Gastrocnemius medialis (tissue), 4 donors: ENCODE measurements at regions not wholly inside any gene's neighbourhood (a gene's known extent, or its start where the extent isn't known, plus 50 kb on each side); places are given as distances from the start of the nearest gene placed in this dataset.

Experiments
- ATAC-seq, 2 donors: fragments of 150-250 bp; one replicate each; pipeline ENCODE4 v1.9.1; 2016
- DNase-seq, 2 donors: peaks; one replicate each; pipeline ENCODE4 v3.0.0-alpha.2; 2019
- H3K27ac ChIP-seq, 4 donors: fragments of 200-600 bp; sonication (generic); 1 replicate in 1 of 4; 2 replicates in 3 of 4; pipeline ENCODE4 v1.5.1; 2016 to 2018; ENCODE audit warnings: mild to moderate bottlenecking in 2 of 4, moderate library complexity in 1 of 4
- H3K27me3 ChIP-seq, 3 donors: fragments of 200-600 bp; sonication (generic) in 2 of 3; 1 replicate in 1 of 3; 2 replicates in 2 of 3; pipeline versions ENCODE4 v1.5.1 to v1.6.0; 2016 to 2019; ENCODE audit warnings: mild to moderate bottlenecking in 1 of 3, moderate library complexity in 1 of 3
- H3K36me3 ChIP-seq, 2 donors: fragments of 200-600 bp; sonication (generic) in 1 of 2; one replicate each; pipeline ENCODE4 v1.5.1; 2017 to 2018
- H3K4me1 ChIP-seq, 2 donors: fragments of 200-600 bp; sonication (generic) in 1 of 2; one replicate each; pipeline ENCODE4 v1.5.1; 2016 to 2017; ENCODE audit warnings: mild to moderate bottlenecking in 2 of 2
- H3K4me3 ChIP-seq, 4 donors: fragments of 200-600 bp; sonication (generic) in 3 of 4; 1 replicate in 1 of 4; 2 replicates in 3 of 4; pipeline ENCODE4 v1.5.1; 2016 to 2019; ENCODE audit warnings: mild to moderate bottlenecking in 2 of 4
- H3K9me3 ChIP-seq, 3 donors: fragments of 200-600 bp; sonication (generic) in 2 of 3; 1 replicate in 1 of 3; 2 replicates in 2 of 3; pipeline ENCODE4 v1.5.1; 2016 to 2019
- CTCF ChIP-seq, 5 experiments: fragments of 450-650 bp in 3 of 5; fragments of 200-600 bp in 2 of 5; sonication (generic) in 2 of 5; IDR thresholded peaks in 4 of 5; conservative IDR thresholded peaks in 1 of 5; 1 replicate in 4 of 5; 2 replicates in 1 of 5; pipeline ENCODE4 v1.5.1; 2016 to 2019; ENCODE audit warnings: antibody characterized with exemption in 5 of 5, mild to moderate bottlenecking in 3 of 5, moderate library complexity in 3 of 5
- POLR2A ChIP-seq, 2 donors: fragments of 450-650 bp; IDR thresholded peaks; one replicate each; pipeline ENCODE4 v1.6.1; 2017; ENCODE audit warnings: antibody characterized with exemption in 2 of 2, mild to moderate bottlenecking in 2 of 2, moderate library complexity in 2 of 2
- in situ Hi-C, 4 donors: fragments of 200-750 bp; cut with MboI; loops; one replicate each; pipeline versions ENCODE4 v1.15.0 to v1.8.0; 2017; ENCODE audit warnings: low sequenced_read_pairs in 4 of 4
- intact Hi-C: fragments of 100-400 bp; cut with DNase I; formaldehyde crosslinking; loops from one replicate; pipeline ENCODE4 v1.15.1; 2023; ENCODE audit warnings: low total_unique reads

- TF ChIP-seq POLR2A (IDR thresholded peaks at IDR 0.05): no peak
- in situ Hi-C loops: no loop called here
Observed at GRCh38 chr9:28086881-28087280, 513.6 kb upstream of the C9orf72 start.

GRCh38 chr9:28092981-28093936, 520.0 kb upstream of the C9orf72 start:
- H3K9me3 ChIP-seq: no peaks in the 10 kb centered on the region
- intact Hi-C loops (no loop called here), in situ Hi-C loops (no loop called here)
- H3K4me1 ChIP-seq: no peaks in the 10 kb centered on the region
- H3K27ac ChIP-seq: no peak overlapping the region
- no peak overlapping the region for H3K4me3 ChIP-seq
- H3K27me3 ChIP-seq: no peaks in the 10 kb centered on the region
- TF ChIP-seq CTCF (IDR thresholded peaks at IDR 0.05 in 4 of 5, conservative IDR thresholded peaks at IDR 0.05 in 1 of 5) (no peak), POLR2A (IDR thresholded peaks at IDR 0.05) (no peak)
- no peak for DNase-seq
- no peaks in the 10 kb centered on the region for H3K36me3 ChIP-seq
- ATAC-seq: no peak

More at GRCh38 chr9:28086881-28087280, 513.6 kb upstream of the C9orf72 start:
- no peaks in the 10 kb centered on the region for H3K27me3 ChIP-seq
- no peak for ATAC-seq
- H3K4me1 ChIP-seq: no peaks in the 10 kb centered on the region
- no peak for DNase-seq
- H3K36me3 ChIP-seq: no peaks in the 10 kb centered on the region
- H3K9me3 ChIP-seq: no peaks in the 10 kb centered on the region
- H3K27ac ChIP-seq: no peak overlapping the region
- H3K4me3 ChIP-seq: no peak overlapping the region
- intact Hi-C loops: no loop called here

GRCh38 chr9:28101509-28101908, 528.2 kb upstream of the C9orf72 start:
- no peak for TF ChIP-seq POLR2A (IDR thresholded peaks at IDR 0.05)
- no peak for TF ChIP-seq CTCF (IDR thresholded peaks at IDR 0.05 in 4 of 5, conservative IDR thresholded peaks at IDR 0.05 in 1 of 5)
- in situ Hi-C loops: no loop called here
- H3K27ac ChIP-seq: no peak overlapping the region
- H3K9me3 ChIP-seq: no peaks in the 10 kb centered on the region
- intact Hi-C loops: no loop called here
- no peaks in the 10 kb centered on the region for H3K36me3 ChIP-seq
- no peaks in the 10 kb centered on the region for H3K27me3 ChIP-seq
- ATAC-seq (no peak), DNase-seq (no peak)
- H3K4me1 ChIP-seq: no peaks in the 10 kb centered on the region
- H3K4me3 ChIP-seq: no peak overlapping the region

GRCh38 chr9:28105001-28105400, 531.7 kb upstream of the C9orf72 start:
- no peak for DNase-seq
- ATAC-seq: no peak
- Histone ChIP-seq H3K27me3 (no peaks in the 10 kb centered on the region), H3K36me3 (no peaks in the 10 kb centered on the region), H3K27ac (no peak overlapping the region), H3K9me3 (no peaks in the 10 kb centered on the region), H3K4me3 (no peak overlapping the region), H3K4me1 (no peaks in the 10 kb centered on the region)
- in situ Hi-C loops: no loop called here
- intact Hi-C loops: no loop called here
- TF ChIP-seq POLR2A (IDR thresholded peaks at IDR 0.05) (no peak), CTCF (IDR thresholded peaks at IDR 0.05 in 4 of 5, conservative IDR thresholded peaks at IDR 0.05 in 1 of 5) (no peak)

- intact Hi-C loops (no loop called here), in situ Hi-C loops (no loop called here)
- Histone ChIP-seq H3K9me3 (no peaks in the 10 kb centered on the region), H3K4me3 (no peak overlapping the region), H3K27me3 (no peaks in the 10 kb centered on the region), H3K27ac (no peak overlapping the region), H3K36me3 (no peaks in the 10 kb centered on the region), H3K4me1 (no peaks in the 10 kb centered on the region)
- no peak for TF ChIP-seq POLR2A (IDR thresholded peaks at IDR 0.05)
- TF ChIP-seq CTCF (IDR thresholded peaks at IDR 0.05 in 4 of 5, conservative IDR thresholded peaks at IDR 0.05 in 1 of 5): no peak
- ATAC-seq: no peak
- DNase-seq: no peak
Observed at GRCh38 chr9:28120184-28120583, 546.9 kb upstream of the C9orf72 start.
